ENCODE measurements at regions not wholly inside any gene's neighbourhood (a gene's known extent, or its start where the extent isn't known, plus 50 kb on each side); places are given as distances from the start of the nearest gene placed in this dataset.

GRCh38 chr2:43104763-43105162 lies 121.6 kb downstream of the ZFP36L2 start:
- no peak for TF ChIP-seq CTCF (conservative IDR thresholded peaks at IDR 0.05)
- TF ChIP-seq ZFX (IDR thresholded peaks at IDR 0.05) = no peak
- H3K27ac ChIP-seq = no peak overlapping the region

- TF ChIP-seq ZFX (IDR thresholded peaks at IDR 0.05) = no peak
- H3K27ac ChIP-seq = no peak overlapping the region
Observed at GRCh38 chr2:43104106-43104505, 122.3 kb downstream of the ZFP36L2 start.

GRCh38 chr2:43103093-43103404 lies 123.4 kb downstream of the ZFP36L2 start:
- TF ChIP-seq ZFX (IDR thresholded peaks at IDR 0.05) = no peak
- no peak for TF ChIP-seq CTCF (conservative IDR thresholded peaks at IDR 0.05)
- H3K27ac ChIP-seq = no peak overlapping the region

- TF ChIP-seq CTCF (conservative IDR thresholded peaks at IDR 0.05) (no peak), ZFX (IDR thresholded peaks at IDR 0.05) (no peak)
- H3K27ac ChIP-seq = no peak overlapping the region
Observed at GRCh38 chr2:43102366-43103092, 123.9 kb downstream of the ZFP36L2 start.

GRCh38 chr2:43101751-43102150 lies 124.7 kb downstream of the ZFP36L2 start:
- H3K27ac ChIP-seq = no peak overlapping the region

GRCh38 chr2:43100883-43101662 lies 125.3 kb downstream of the ZFP36L2 start:
- no peak overlapping the region for H3K27ac ChIP-seq

More at GRCh38 chr2:43101751-43102150, 124.7 kb downstream of the ZFP36L2 start:
- TF ChIP-seq CTCF (conservative IDR thresholded peaks at IDR 0.05) = no peak
- no peak for TF ChIP-seq ZFX (IDR thresholded peaks at IDR 0.05)

GRCh38 chr2:43100362-43100882 lies 126.0 kb downstream of the ZFP36L2 start:
- no peak overlapping the region for H3K27ac ChIP-seq
- TF ChIP-seq ZFX (IDR thresholded peaks at IDR 0.05) = no peak
- no peak for TF ChIP-seq CTCF (conservative IDR thresholded peaks at IDR 0.05)

More at GRCh38 chr2:43100883-43101662, 125.3 kb downstream of the ZFP36L2 start:
- no peak for TF ChIP-seq CTCF (conservative IDR thresholded peaks at IDR 0.05)
- no peak for TF ChIP-seq ZFX (IDR thresholded peaks at IDR 0.05)
